ENCODE measurements at regions not wholly inside any gene's neighbourhood (a gene's known extent, or its start where the extent isn't known, plus 50 kb on each side); places are given as distances from the start of the nearest gene placed in this dataset.

DNA sequence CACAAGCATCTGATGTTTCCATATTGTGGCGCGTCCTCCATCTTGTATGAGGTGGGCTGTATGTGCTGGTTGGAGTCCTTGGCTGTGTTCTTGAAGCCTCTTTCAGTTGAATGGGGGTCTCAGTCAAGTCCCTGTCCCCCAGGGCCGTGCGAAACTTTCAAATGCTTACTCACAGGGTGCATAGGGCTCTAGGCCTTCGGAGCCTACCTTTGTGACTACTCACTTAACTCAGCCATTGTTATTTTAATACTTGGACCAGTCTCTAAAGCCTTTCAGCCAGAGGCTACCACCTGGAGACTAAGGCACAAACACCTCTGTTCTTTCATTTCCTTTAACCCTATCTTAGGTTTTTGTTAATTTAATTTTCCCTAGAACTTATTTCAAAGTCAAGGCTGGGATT, 785.9 kb downstream of the GATA3 start:
- TF ChIP-seq CSRNP3 (CRISPR knock-in tag; IDR thresholded peaks at IDR 0.05) (no peak), BACH2 (CRISPR knock-in tag; IDR thresholded peaks at IDR 0.05; ENCODE audit: borderline replicate concordance) (no peak), ISL1 (CRISPR knock-in tag; IDR thresholded peaks at IDR 0.05) (no peak), ZFP30 (CRISPR knock-in tag; IDR thresholded peaks at IDR 0.05) (no peak), TSHZ2 (CRISPR knock-in tag; IDR thresholded peaks at IDR 0.05) (no peak), PATZ1 (CRISPR knock-in tag; IDR thresholded peaks at IDR 0.05; ENCODE audit: borderline replicate concordance) (no peak), GLIS3 (CRISPR knock-in tag; IDR thresholded peaks at IDR 0.05) (no peak), ZNF8 (CRISPR knock-in tag; IDR thresholded peaks at IDR 0.05) (no peak), RARB (CRISPR knock-in tag; IDR thresholded peaks at IDR 0.05) (no peak)
